GM23338 (cell line): ENCODE measurements at regions not wholly inside any gene's neighbourhood (a gene's known extent, or its start where the extent isn't known, plus 50 kb on each side); places are given as distances from the start of the nearest gene placed in this dataset.

ENCODE experiments used
- ATAC-seq: fragments of 200-7000 bp; cut with Tn5 transposase; 3 replicates; pipeline ENCODE4 v1.9.1; 2020
- DNase-seq: peaks from one replicate; pipeline ENCODE4 v3.0.0-alpha.2; 2015; ENCODE audit warnings: low spot score
- H2AFZ ChIP-seq: fragments of 200-600 bp; sonication (generic); 2 replicates; pipeline ENCODE4 v1.8.0; 2016; ENCODE audit warnings: antibody characterized with exemption, mild to moderate bottlenecking, moderate library complexity
- H3F3A ChIP-seq: fragments of 200-600 bp; sonication (generic); replicated peaks from 2 replicates; pipeline ENCODE4 v1.8.0; 2017; ENCODE audit warnings: antibody characterized with exemption, mixed run types, low read depth
- H3K27ac ChIP-seq: fragments of 200-600 bp; sonication (generic); 2 replicates; pipeline ENCODE4 v1.6.1; 2016; ENCODE audit warnings: low read depth
- H3K27me3 ChIP-seq: fragments of 200-600 bp; sonication (generic); 2 replicates; pipeline ENCODE4 v1.8.0; 2016; ENCODE audit warnings: mild to moderate bottlenecking, mixed run types, moderate library complexity; ENCODE audit not compliant: insufficient read depth
- H3K36me3 ChIP-seq: fragments of 200-600 bp; sonication (generic); 2 replicates; pipeline ENCODE4 v1.8.0; 2016; ENCODE audit warnings: mild to moderate bottlenecking; ENCODE audit not compliant: insufficient read depth
- H3K4me1 ChIP-seq: fragments of 200-600 bp; sonication (generic); 2 replicates; pipeline ENCODE4 v1.8.0; 2016; ENCODE audit warnings: mild to moderate bottlenecking, moderate library complexity; ENCODE audit not compliant: insufficient read depth
- H3K4me2 ChIP-seq: fragments of 200-600 bp; sonication (generic); 2 replicates; pipeline ENCODE4 v1.7.1; 2017; ENCODE audit warnings: mixed run types
- H3K4me3 ChIP-seq: fragments of 200-600 bp; sonication (generic); 2 replicates; pipeline ENCODE4 v1.6.1; 2016; ENCODE audit warnings: mixed run types
- H3K79me2 ChIP-seq: fragments of 200-600 bp; sonication (generic); replicated peaks from 2 replicates; pipeline ENCODE4 v1.8.0; 2017; ENCODE audit warnings: mild to moderate bottlenecking; ENCODE audit not compliant: insufficient read depth
- H3K9me2 ChIP-seq: fragments of 200-600 bp; sonication (generic); 2 replicates; pipeline ENCODE4 v1.8.0; 2017; ENCODE audit not compliant: insufficient read depth
- H4K20me1 ChIP-seq: fragments of 200-600 bp; sonication (generic); replicated peaks from 2 replicates; pipeline ENCODE4 v1.8.0; 2017; ENCODE audit warnings: mild to moderate bottlenecking; ENCODE audit not compliant: insufficient read depth
- H3K27ac Mint-ChIP-seq: 2 replicates; pipeline ENCODE4 v1.8.0; 2020; ENCODE audit warnings: inconsistent platforms, mild to moderate bottlenecking, moderate library complexity, mixed read lengths
- H3K27me3 Mint-ChIP-seq: 3 replicates; pipeline ENCODE4 v1.8.0; 2022; ENCODE audit warnings: low read depth, mild to moderate bottlenecking, moderate library complexity, mixed read lengths, inconsistent platforms; ENCODE audit not compliant: insufficient read depth, poor library complexity
- H3K36me3 Mint-ChIP-seq: 3 replicates; pipeline ENCODE4 v1.8.0; 2021; ENCODE audit warnings: low read depth, mild to moderate bottlenecking, inconsistent platforms, moderate library complexity, mixed read lengths
- H3K4me1 Mint-ChIP-seq: 3 replicates; pipeline ENCODE4 v1.8.0; 2020; ENCODE audit warnings: mild to moderate bottlenecking, inconsistent platforms, mixed read lengths
- H3K4me3 Mint-ChIP-seq: 3 replicates; pipeline ENCODE4 v1.8.0; 2021; ENCODE audit warnings: moderate library complexity, mild to moderate bottlenecking, inconsistent platforms, mixed read lengths
- H3K9me3 Mint-ChIP-seq: 3 replicates; pipeline ENCODE4 v1.8.0; 2020; ENCODE audit warnings: moderate library complexity, mild to moderate bottlenecking, inconsistent platforms, mixed read lengths
- CREB1 ChIP-seq: fragments of 250-450 bp; sonication (Bioruptor Pico); IDR thresholded peaks from 2 replicates; pipeline ENCODE4 v1.5.0; 2020; ENCODE audit warnings: low read depth, mild to moderate bottlenecking, moderate library complexity
- EZH2 ChIP-seq: fragments of 200-600 bp; sonication (generic); IDR thresholded peaks from one replicate; pipeline ENCODE4 v1.8.0; 2017; ENCODE audit warnings: antibody characterized with exemption, mild to moderate bottlenecking, low read depth; ENCODE audit not compliant: unreplicated experiment
- EZH2phosphoT487 ChIP-seq: fragments of 200-600 bp; sonication (generic); IDR thresholded peaks from one replicate; pipeline ENCODE4 v1.8.1; 2018; ENCODE audit warnings: antibody characterized with exemption; ENCODE audit not compliant: unreplicated experiment
- JUNB ChIP-seq: IDR thresholded peaks from one replicate; pipeline ENCODE4 v1.6.1; 2016; ENCODE audit warnings: antibody characterized with exemption; ENCODE audit not compliant: unreplicated experiment
- NANOG ChIP-seq: IDR thresholded peaks from 2 replicates; pipeline ENCODE4 v1.6.1; 2016; ENCODE audit warnings: antibody characterized with exemption, borderline replicate concordance
- POLR2AphosphoS5 ChIP-seq: IDR thresholded peaks from 2 replicates; pipeline ENCODE4 v1.6.1; 2016; ENCODE audit warnings: antibody characterized with exemption, low read depth
- STAT1 ChIP-seq: IDR thresholded peaks from one replicate; pipeline ENCODE4 v1.6.1; 2016; ENCODE audit warnings: antibody characterized with exemption; ENCODE audit not compliant: unreplicated experiment
- ZNF114 ChIP-seq: fragments of 250-450 bp; sonication (Bioruptor Pico); IDR thresholded peaks from 2 replicates; pipeline ENCODE4 v1.5.0; 2020; ENCODE audit warnings: mild to moderate bottlenecking, moderate library complexity
- ZNF331 ChIP-seq: fragments of 250-450 bp; sonication (Bioruptor Pico); IDR thresholded peaks from 2 replicates; pipeline ENCODE4 v1.5.0; 2020; ENCODE audit warnings: low read depth, mild to moderate bottlenecking, moderate library complexity
- TF ChIP-seq, protein P1 (sequence below): IDR thresholded peaks from 2 replicates; pipeline ENCODE4 v1.6.1; 2016; ENCODE audit warnings: antibody characterized with exemption
- TF ChIP-seq, protein P2 (sequence below), 2 experiments: fragments of 200-600 bp in 1 of 2; sonication (generic) in 1 of 2; conservative IDR thresholded peaks; 2 replicates each; pipeline versions ENCODE4 v1.5.1 to v1.6.1; 2016 to 2017; ENCODE audit warnings: antibody characterized with exemption in 2 of 2, low read depth in 2 of 2, mild to moderate bottlenecking in 2 of 2, moderate library complexity in 1 of 2
- TF ChIP-seq, protein P3 (sequence below): IDR thresholded peaks from one replicate; pipeline ENCODE4 v1.6.1; 2018; ENCODE audit warnings: antibody characterized with exemption; ENCODE audit not compliant: unreplicated experiment
- TF ChIP-seq, protein P4 (sequence below): fragments of 250-450 bp; sonication (Bioruptor Pico); IDR thresholded peaks from 2 replicates; pipeline ENCODE4 v1.5.0; 2020; ENCODE audit warnings: mild to moderate bottlenecking, moderate library complexity

DNA sequence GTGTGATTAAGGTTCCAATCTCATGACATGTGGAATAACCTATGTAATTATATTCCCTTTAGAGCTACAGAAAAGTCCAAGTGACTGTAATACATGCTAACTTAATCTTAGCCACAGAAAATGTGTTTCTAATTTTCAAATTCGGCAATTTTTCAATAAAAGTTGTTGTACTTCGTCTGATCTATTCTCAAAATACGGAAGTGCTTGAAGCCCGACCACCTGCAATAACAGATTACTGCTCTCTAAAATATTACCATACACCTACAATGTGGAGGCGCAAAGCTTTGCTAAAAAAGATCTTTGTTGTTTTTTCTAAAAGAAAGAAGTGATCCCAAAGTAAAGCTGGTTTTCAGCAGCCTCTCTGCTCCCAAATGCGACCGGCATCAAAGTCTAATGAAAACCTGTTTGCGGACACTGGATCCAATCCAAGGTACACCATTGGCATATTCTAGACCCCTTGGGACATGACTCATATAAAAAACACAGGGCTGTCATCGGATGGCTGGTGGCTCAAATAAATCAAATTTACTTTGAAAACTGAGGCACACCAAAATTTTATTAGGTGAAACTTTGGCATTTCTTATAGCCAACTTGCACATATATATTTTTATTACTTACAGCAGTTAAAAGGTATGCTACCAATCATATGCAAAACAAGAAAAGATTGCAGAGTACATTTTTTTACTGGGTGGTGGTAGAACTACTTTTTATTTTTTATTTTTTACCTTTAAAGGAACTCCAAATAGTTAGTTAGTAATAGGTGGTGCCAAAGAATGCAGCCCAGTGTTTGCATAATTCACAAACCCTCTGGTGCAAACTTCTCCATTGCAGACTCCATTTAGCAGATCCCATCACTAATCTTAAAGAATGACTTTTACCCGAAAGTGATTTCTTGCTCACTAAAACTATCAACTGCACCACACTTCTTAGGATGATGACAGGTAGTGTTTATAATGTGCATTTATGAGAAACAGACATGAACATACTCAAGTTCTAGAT is 118.7 kb upstream of the TBX18 start:
- H3K27ac ChIP-seq = no peak overlapping the region
- H3K27ac Mint-ChIP-seq = no peak overlapping the region
- no peaks in the 10 kb centered on the region for H3K9me2 ChIP-seq
- no peak overlapping the region for H3K4me3 ChIP-seq
- TF ChIP-seq CREB1 (CRISPR knock-in tag) (no peak), EZH2phosphoT487 (no peak), ZNF114 (no peak), STAT1 (no peak), ZNF331 (CRISPR knock-in tag) (no peak), POLR2AphosphoS5 (no peak), EZH2 (no peak), JUNB (no peak), NANOG (no peak)
- TF ChIP-seq, protein P1, sequence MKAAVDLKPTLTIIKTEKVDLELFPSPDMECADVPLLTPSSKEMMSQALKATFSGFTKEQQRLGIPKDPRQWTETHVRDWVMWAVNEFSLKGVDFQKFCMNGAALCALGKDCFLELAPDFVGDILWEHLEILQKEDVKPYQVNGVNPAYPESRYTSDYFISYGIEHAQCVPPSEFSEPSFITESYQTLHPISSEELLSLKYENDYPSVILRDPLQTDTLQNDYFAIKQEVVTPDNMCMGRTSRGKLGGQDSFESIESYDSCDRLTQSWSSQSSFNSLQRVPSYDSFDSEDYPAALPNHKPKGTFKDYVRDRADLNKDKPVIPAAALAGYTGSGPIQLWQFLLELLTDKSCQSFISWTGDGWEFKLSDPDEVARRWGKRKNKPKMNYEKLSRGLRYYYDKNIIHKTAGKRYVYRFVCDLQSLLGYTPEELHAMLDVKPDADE = no peak
- TF ChIP-seq, protein P2, sequence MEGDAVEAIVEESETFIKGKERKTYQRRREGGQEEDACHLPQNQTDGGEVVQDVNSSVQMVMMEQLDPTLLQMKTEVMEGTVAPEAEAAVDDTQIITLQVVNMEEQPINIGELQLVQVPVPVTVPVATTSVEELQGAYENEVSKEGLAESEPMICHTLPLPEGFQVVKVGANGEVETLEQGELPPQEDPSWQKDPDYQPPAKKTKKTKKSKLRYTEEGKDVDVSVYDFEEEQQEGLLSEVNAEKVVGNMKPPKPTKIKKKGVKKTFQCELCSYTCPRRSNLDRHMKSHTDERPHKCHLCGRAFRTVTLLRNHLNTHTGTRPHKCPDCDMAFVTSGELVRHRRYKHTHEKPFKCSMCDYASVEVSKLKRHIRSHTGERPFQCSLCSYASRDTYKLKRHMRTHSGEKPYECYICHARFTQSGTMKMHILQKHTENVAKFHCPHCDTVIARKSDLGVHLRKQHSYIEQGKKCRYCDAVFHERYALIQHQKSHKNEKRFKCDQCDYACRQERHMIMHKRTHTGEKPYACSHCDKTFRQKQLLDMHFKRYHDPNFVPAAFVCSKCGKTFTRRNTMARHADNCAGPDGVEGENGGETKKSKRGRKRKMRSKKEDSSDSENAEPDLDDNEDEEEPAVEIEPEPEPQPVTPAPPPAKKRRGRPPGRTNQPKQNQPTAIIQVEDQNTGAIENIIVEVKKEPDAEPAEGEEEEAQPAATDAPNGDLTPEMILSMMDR (conservative IDR thresholded peaks at IDR 0.05; ENCODE audit: low read depth in 2 of 2) = no peak
- TF ChIP-seq, protein P3, sequence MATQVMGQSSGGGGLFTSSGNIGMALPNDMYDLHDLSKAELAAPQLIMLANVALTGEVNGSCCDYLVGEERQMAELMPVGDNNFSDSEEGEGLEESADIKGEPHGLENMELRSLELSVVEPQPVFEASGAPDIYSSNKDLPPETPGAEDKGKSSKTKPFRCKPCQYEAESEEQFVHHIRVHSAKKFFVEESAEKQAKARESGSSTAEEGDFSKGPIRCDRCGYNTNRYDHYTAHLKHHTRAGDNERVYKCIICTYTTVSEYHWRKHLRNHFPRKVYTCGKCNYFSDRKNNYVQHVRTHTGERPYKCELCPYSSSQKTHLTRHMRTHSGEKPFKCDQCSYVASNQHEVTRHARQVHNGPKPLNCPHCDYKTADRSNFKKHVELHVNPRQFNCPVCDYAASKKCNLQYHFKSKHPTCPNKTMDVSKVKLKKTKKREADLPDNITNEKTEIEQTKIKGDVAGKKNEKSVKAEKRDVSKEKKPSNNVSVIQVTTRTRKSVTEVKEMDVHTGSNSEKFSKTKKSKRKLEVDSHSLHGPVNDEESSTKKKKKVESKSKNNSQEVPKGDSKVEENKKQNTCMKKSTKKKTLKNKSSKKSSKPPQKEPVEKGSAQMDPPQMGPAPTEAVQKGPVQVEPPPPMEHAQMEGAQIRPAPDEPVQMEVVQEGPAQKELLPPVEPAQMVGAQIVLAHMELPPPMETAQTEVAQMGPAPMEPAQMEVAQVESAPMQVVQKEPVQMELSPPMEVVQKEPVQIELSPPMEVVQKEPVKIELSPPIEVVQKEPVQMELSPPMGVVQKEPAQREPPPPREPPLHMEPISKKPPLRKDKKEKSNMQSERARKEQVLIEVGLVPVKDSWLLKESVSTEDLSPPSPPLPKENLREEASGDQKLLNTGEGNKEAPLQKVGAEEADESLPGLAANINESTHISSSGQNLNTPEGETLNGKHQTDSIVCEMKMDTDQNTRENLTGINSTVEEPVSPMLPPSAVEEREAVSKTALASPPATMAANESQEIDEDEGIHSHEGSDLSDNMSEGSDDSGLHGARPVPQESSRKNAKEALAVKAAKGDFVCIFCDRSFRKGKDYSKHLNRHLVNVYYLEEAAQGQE = no peak
- TF ChIP-seq, protein P4, sequence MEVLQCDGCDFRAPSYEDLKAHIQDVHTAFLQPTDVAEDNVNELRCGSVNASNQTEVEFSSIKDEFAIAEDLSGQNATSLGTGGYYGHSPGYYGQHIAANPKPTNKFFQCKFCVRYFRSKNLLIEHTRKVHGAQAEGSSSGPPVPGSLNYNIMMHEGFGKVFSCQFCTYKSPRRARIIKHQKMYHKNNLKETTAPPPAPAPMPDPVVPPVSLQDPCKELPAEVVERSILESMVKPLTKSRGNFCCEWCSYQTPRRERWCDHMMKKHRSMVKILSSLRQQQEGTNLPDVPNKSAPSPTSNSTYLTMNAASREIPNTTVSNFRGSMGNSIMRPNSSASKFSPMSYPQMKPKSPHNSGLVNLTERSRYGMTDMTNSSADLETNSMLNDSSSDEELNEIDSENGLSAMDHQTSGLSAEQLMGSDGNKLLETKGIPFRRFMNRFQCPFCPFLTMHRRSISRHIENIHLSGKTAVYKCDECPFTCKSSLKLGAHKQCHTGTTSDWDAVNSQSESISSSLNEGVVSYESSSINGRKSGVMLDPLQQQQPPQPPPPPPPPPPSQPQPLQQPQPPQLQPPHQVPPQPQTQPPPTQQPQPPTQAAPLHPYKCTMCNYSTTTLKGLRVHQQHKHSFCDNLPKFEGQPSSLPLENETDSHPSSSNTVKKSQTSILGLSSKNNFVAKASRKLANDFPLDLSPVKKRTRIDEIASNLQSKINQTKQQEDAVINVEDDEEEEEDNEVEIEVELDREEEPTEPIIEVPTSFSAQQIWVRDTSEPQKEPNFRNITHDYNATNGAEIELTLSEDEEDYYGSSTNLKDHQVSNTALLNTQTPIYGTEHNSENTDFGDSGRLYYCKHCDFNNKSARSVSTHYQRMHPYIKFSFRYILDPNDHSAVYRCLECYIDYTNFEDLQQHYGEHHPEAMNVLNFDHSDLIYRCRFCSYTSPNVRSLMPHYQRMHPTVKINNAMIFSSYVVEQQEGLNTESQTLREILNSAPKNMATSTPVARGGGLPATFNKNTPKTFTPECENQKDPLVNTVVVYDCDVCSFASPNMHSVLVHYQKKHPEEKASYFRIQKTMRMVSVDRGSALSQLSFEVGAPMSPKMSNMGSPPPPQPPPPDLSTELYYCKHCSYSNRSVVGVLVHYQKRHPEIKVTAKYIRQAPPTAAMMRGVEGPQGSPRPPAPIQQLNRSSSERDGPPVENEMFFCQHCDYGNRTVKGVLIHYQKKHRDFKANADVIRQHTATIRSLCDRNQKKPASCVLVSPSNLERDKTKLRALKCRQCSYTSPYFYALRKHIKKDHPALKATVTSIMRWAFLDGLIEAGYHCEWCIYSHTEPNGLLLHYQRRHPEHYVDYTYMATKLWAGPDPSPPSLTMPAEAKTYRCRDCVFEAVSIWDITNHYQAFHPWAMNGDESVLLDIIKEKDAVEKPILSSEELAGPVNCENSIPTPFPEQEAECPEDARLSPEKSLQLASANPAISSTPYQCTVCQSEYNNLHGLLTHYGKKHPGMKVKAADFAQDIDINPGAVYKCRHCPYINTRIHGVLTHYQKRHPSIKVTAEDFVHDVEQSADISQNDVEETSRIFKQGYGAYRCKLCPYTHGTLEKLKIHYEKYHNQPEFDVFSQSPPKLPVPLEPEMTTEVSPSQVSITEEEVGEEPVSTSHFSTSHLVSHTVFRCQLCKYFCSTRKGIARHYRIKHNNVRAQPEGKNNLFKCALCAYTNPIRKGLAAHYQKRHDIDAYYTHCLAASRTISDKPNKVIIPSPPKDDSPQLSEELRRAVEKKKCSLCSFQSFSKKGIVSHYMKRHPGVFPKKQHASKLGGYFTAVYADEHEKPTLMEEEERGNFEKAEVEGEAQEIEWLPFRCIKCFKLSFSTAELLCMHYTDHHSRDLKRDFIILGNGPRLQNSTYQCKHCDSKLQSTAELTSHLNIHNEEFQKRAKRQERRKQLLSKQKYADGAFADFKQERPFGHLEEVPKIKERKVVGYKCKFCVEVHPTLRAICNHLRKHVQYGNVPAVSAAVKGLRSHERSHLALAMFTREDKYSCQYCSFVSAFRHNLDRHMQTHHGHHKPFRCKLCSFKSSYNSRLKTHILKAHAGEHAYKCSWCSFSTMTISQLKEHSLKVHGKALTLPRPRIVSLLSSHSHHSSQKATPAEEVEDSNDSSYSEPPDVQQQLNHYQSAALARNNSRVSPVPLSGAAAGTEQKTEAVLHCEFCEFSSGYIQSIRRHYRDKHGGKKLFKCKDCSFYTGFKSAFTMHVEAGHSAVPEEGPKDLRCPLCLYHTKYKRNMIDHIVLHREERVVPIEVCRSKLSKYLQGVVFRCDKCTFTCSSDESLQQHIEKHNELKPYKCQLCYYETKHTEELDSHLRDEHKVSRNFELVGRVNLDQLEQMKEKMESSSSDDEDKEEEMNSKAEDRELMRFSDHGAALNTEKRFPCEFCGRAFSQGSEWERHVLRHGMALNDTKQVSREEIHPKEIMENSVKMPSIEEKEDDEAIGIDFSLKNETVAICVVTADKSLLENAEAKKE (CRISPR knock-in tag) = no peak
- H3K4me1 Mint-ChIP-seq = no peaks in the 10 kb centered on the region
- DNase-seq (no peak), ATAC-seq (no peak)
- H4K20me1 ChIP-seq = no peaks in the 10 kb centered on the region
- no peaks in the 10 kb centered on the region for H3K9me3 Mint-ChIP-seq
- peaks cover 3% of the 10 kb centered on the region for H3K27me3 Mint-ChIP-seq
- no peaks in the 10 kb centered on the region for H3F3A ChIP-seq
- H3K4me1 ChIP-seq = no peaks in the 10 kb centered on the region
- H2AFZ ChIP-seq = no peak overlapping the region
- no peaks in the 10 kb centered on the region for H3K79me2 ChIP-seq
- H3K36me3 ChIP-seq = no peaks in the 10 kb centered on the region
- H3K36me3 Mint-ChIP-seq = no peaks in the 10 kb centered on the region
- no peaks in the 10 kb centered on the region for H3K27me3 ChIP-seq
- H3K4me2 ChIP-seq = no peak overlapping the region
- no peak overlapping the region for H3K4me3 Mint-ChIP-seq
